G401.6 (cell line): ENCODE measurements at regions not wholly inside any gene's neighbourhood (a gene's known extent, or its start where the extent isn't known, plus 50 kb on each side); places are given as distances from the start of the nearest gene placed in this dataset.

Experiments used
- FAIRE-seq: peaks from 2 replicates; lab custom pipeline; 2012; peaks lifted over from hg19 to GRCh38; lab: Jason Lieb, UNC

GRCh38 chr18:29056800-29057199 lies 879.9 kb upstream of the CDH2 start:
- no peak for FAIRE-seq

DNA sequence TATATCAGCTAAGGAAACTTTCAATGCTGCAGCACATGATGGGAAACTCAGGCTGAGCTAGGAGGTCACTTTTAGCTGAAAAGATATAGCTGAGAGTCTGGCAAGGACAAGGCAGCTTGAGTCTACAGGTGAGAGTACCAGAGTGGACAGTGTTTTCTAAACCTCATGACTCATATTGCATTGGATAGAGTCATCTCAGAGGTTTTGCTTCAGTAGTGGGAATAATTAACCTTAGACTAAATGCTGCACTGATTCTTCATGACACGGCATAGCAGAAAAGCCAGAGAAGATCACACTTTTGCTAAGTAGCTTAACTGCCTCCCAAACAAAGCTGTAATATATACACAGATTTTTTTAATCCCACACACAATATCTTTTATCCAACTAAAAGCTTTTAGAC lies 865.0 kb upstream of the CDH2 start:
- no peak for FAIRE-seq

DNA sequence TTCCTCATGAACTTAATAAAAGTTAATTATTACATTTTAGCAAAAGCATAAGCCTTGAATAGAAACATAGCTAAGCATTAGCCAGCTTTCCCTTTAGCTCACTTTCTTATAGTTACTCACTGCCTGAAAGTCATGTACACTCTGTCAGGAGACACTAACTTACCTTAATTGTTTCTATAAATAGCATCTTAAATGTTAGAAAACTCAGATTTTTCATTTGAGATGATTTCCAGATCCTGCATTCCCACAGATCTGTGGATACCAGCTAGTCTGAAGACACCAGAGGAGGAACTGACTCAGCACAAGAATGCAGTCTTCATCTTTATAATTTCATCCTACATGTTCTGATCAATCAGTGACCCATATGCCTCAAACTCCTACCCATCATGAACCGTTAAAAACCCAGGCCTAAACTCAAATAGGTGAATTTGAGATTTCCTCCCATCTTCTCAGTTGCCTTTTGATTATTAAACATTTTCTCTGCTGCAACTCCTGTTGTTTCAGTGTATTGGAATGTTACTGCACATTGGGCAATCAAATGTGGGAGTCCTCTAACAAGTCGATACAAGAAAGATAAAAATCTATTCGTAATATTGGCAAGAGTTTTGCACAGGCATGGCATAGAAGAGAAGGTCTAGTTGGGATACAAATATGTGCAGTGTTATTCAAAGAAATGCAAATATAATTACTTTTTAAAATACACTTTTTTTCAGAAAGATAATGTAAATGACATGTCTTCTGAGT lies 857.4 kb upstream of the CDH2 start:
- FAIRE-seq = no peak

GRCh38 chr18:29028560-29028959 lies 851.6 kb upstream of the CDH2 start:
- no peak for FAIRE-seq

- no peak for FAIRE-seq
Measured at GRCh38 chr18:29018976-29019375, 842.0 kb upstream of the CDH2 start.

DNA sequence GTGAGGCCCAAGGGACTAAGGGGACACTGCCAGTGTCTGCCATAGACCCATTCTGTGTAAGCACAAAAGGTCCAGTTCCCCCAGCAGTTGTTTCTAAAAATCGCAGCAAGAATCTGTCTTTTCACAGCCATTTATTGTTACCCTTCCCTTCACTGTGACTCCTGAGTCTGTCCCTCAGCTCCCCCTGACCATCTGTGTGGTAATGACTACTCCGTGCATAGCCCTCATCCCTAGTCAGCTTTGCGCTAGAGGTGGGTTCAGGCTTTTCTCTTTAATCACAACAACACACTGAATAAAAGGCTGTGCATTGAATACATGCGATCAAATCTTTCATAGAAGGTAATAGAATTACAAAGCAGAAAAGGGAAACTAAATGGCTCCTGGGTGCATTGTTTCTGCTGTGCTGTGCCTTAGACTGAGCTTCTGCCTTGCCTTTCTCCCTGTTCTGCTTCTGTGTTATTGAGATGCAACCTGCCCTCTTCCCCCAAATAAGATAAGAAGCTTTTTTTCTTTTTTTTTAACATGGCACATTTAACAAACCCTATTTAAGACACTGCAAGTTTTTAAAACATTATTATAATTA lies 836.0 kb upstream of the CDH2 start:
- no peak for FAIRE-seq

- FAIRE-seq = no peak
Measured at GRCh38 chr18:29012364-29012763, 835.4 kb upstream of the CDH2 start.

DNA sequence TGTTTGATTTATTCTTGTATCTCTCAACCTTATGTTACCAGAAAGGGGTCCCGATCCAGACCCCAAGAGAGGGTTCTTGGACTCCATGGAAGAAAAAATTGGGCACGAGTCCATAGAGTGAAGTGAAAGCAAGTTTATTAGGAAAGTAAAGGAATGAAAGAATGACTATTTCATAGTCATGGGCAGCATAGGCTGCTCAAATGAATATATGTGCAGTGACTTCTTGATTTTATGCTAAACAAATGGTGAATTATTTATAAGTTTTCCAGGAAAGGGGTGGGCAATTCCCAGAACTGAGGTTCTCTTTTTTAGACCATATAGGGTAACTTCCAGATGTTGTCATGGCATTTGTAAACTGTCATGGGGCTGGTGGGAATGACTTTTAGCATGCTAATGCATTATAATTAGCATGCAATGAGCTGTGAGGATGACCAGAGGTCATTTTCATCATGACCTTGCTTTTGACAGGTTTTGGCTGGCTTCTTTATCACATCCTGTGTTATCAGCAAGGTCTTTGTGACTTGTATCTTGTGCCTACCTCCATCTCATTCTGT lies 832.4 kb upstream of the CDH2 start:
- no peak for FAIRE-seq

DNA sequence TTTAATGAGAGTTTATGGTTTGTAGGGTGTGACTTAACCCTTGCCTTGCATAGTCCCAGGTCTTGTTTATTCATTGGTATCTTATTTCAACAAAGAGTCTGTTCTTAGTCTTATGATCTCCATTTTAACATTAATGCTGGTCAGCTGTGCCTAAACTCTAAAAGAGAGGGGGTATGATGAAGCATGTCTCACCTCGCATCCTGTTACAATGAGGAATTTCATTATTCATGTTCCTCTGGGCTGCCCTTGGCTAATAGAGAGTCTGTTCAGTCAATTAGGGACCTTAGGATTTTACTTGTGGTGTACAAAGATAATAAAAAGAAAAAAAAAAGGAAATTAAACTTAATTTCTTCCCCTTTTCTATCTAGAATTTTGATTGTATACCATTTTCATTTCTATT lies 831.9 kb upstream of the CDH2 start:
- FAIRE-seq = no peak

DNA sequence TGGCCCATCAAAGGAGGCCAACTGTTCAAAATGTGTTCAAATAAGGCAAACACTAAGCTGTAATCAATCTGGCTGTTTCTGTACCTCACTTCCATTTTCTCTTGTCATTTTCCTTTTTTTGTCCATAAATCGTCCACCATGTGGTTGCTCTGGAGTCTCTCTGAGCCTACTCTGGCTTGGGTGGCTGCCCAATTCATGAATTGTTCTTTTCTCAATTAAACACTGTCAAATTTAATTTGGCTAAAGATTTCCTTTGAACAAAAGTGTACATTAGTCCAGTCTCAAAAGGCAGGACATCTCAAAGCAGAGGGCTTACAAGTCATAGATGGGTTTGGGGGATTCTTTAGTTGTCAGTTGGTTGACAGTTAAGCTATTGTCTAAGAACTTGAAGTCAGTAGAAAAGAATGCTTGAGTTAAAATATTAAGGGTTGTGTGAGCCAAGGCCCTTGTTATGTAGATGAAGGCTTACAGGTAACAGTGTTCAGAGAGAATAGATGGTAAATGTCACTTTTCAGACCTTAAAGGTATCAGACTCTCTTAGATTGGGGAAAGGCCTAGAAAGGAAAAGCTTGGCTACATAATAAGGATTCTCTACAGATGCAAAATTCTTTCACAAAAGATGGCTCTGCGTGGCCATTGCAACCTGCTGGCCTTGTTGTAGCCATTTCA lies 831.2 kb upstream of the CDH2 start:
- no peak for FAIRE-seq

GRCh38 chr18:29004921-29005320 lies 828.0 kb upstream of the CDH2 start:
- FAIRE-seq = no peak

- no peak for FAIRE-seq
Measured at GRCh38 chr18:29003194-29003593, 826.3 kb upstream of the CDH2 start.

- FAIRE-seq = no peak
Measured at GRCh38 chr18:29002747-29003146, 825.8 kb upstream of the CDH2 start.

DNA sequence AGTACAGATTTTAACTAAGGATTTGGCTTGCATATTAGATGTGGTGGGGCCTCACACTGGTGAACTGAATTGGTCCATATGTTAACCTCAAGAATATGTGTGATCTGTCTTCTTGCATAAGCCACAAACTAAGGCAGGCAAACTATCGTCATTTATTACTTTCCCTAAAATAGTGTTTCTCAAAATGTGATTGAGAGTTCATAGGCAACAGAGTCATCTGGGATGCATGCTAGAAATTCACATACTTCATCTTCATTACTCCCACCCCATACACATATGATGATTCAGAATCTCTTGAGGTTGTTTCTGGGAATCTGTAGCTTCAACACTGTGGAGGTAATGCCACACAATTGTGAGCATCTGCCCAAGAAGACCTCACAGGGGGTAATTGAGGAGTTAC lies 822.8 kb upstream of the CDH2 start:
- FAIRE-seq = no peak

DNA sequence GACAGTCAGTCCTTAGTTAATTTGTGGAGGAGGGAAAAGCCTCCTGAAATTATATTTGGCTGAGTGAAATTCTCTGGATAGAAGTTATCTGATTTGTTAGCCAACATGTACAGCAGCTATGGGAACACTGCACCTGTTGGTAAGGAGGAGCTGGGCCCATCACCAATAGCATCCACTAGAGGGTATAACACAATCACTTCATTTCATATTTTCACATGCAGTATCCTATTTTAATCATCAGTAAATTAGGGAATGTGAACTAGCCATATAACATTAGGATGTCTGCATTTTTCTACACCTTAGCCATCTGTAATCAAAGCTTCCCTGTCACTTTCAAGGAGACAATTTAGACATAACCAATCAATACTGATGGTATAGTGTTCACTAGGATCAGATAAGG lies 818.4 kb upstream of the CDH2 start:
- FAIRE-seq = no peak

DNA sequence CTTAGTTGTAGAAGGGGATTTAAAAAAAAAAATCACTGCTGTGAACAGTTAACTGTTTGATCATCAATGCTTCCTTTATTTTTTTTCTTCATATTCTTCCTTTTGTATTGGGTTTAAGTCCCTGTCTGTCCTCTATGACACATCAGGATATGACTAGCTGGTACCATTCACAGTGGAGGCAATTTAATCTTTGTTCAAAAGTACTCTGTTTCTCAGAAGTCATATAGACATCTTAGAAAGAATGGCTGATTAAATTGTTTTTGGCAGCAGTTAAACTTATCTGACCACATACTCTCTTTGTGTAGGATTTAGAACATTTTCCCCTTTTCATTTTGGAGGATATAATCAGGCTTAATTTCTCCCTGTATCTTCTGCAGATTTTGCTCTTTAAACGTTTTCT lies 807.8 kb upstream of the CDH2 start:
- no peak for FAIRE-seq

DNA sequence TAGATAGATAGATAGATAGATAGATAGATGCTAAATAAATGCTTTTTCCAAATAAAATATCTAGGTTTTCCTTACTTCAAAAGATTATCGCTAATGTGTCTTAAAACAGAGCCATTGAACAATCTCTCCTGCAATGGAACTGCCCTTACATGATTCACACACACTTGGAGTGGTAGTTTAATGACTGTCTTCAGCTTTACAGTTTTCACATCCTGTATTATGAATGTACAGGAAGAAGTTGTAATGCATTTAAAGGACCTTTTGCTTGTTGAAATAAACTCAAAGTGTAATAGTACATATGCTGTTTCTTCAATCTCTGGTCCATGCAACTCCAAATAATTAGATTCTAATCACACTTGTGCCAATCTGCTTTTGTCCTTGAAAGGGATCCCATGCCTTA lies 797.6 kb upstream of the CDH2 start:
- FAIRE-seq = no peak

DNA sequence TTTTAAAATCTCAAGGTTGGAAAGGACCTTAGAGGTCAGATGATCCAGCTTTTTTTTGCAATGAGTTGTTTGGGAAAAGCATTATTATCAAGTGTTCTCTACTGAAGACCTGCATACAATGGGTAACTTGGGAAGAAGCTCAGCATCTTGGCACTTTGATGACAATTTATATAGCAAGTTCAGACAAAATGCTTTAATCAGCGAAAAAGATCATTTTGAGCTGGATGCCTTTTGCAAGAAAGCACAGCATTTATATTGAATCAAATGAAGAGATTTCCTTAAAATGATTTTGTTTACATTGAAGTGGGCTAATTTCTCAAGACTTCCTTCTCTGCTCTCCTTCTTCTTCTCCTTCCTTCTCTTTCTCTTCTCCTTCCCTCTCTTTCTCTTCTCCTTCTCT lies 796.4 kb upstream of the CDH2 start:
- FAIRE-seq = no peak

- no peak for FAIRE-seq
Measured at GRCh38 chr18:28972333-28972907, 795.5 kb upstream of the CDH2 start.

- FAIRE-seq = no peak
Measured at GRCh38 chr18:28963481-28963880, 786.6 kb upstream of the CDH2 start.

GRCh38 chr18:28961669-28962228 lies 784.8 kb upstream of the CDH2 start:
- peak; percentile 89 for FAIRE-seq

- FAIRE-seq = no peak
Measured at GRCh38 chr18:28960146-28960545, 783.2 kb upstream of the CDH2 start.

DNA sequence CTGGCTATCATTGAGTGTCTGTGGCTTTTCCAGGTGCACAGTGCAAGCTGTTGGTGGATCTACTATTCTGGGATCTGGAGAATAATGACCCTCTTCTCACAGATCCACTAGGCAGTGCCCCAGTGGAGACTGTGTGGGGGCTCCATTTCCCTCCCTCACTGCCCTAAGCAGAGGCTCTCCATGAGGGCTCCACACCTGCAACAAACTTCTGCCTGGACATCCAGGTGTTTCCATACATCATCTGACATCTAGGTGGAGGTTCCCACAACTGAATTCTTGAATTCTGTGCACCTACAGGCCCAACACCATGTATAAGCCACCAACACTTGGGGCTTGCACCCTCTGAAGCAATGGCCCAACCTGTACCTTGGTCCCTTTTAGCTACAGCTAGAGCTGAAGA lies 775.4 kb upstream of the CDH2 start:
- no peak for FAIRE-seq
